Neuronal stem cell (in vitro differentiated cells): ENCODE measurements at regions not wholly inside any gene's neighbourhood (a gene's known extent, or its start where the extent isn't known, plus 50 kb on each side); places are given as distances from the start of the nearest gene placed in this dataset.

Experiments
- DNase-seq: peaks from one replicate; pipeline ENCODE4 v3.0.0-alpha.2; 2013; ENCODE audit warnings: low spot score
- H2AFZ ChIP-seq: one replicate; pipeline ENCODE4 v1.6.1; 2013; ENCODE audit warnings: mild to moderate bottlenecking, low read length, inconsistent platforms
- H2AK5ac ChIP-seq: 2 replicates; pipeline ENCODE4 v1.6.1; 2013; ENCODE audit warnings: low read depth, mild to moderate bottlenecking, inconsistent platforms, low read length, moderate library complexity, mixed read lengths
- H2BK120ac ChIP-seq: 2 replicates; pipeline ENCODE4 v1.6.1; 2013; ENCODE audit warnings: low read depth, mild to moderate bottlenecking, inconsistent platforms, low read length, moderate library complexity, mixed read lengths
- H2BK12ac ChIP-seq: one replicate; pipeline ENCODE4 v1.6.1; 2013; ENCODE audit warnings: low read length, inconsistent platforms
- H2BK15ac ChIP-seq: 2 replicates; pipeline ENCODE4 v1.6.1; 2013; ENCODE audit warnings: mild to moderate bottlenecking, low read length, inconsistent platforms, mixed read lengths
- H2BK5ac ChIP-seq: one replicate; pipeline ENCODE4 v1.6.1; 2013; ENCODE audit warnings: inconsistent platforms, mild to moderate bottlenecking, low read length, moderate library complexity
- H3K14ac ChIP-seq: one replicate; pipeline ENCODE4 v1.6.1; 2013; ENCODE audit warnings: low read length, inconsistent platforms
- H3K18ac ChIP-seq: 2 replicates; pipeline ENCODE4 v1.6.1; 2013; ENCODE audit warnings: low read length, inconsistent platforms
- H3K23ac ChIP-seq: 2 replicates; pipeline ENCODE4 v1.6.1; 2013; ENCODE audit warnings: low read depth, mild to moderate bottlenecking, mixed read lengths, low read length, inconsistent platforms; ENCODE audit not compliant: poor library complexity
- H3K27ac ChIP-seq: replicated peaks from 3 replicates; pipeline ENCODE4 v1.5.1; 2013; ENCODE audit warnings: low read length, inconsistent platforms
- H3K27me3 ChIP-seq, 3 experiments: 2 replicates each; pipeline ENCODE4 v1.6.1; 2013; ENCODE audit warnings: low read length in 3 of 3, mild to moderate bottlenecking in 2 of 3, inconsistent platforms in 1 of 3, low read depth in 1 of 3, mixed read lengths in 1 of 3, moderate library complexity in 1 of 3; ENCODE audit not compliant: control insufficient read depth in 3 of 3, insufficient read depth in 3 of 3
- H3K36me3 ChIP-seq, 2 donors: replicated peaks in 1 of 2; 2 replicates each; pipeline ENCODE4 v1.6.1; 2013; ENCODE audit warnings: low read length in 2 of 2; ENCODE audit not compliant: control insufficient read depth in 2 of 2, insufficient read depth in 2 of 2
- H3K4ac ChIP-seq: 2 replicates; pipeline ENCODE4 v1.6.1; 2013; ENCODE audit warnings: inconsistent platforms, mild to moderate bottlenecking, low read length, moderate library complexity
- H3K4me1 ChIP-seq, 2 donors: 1 replicate in 1 of 2; 2 replicates in 1 of 2; pipeline ENCODE4 v1.6.1; 2013; ENCODE audit warnings: low read length in 2 of 2, low read depth in 1 of 2; ENCODE audit not compliant: control insufficient read depth in 2 of 2, insufficient read depth in 1 of 2
- H3K4me2 ChIP-seq: one replicate; pipeline ENCODE4 v1.6.1; 2013; ENCODE audit warnings: mild to moderate bottlenecking, low read length, inconsistent platforms; ENCODE audit not compliant: insufficient read depth, poor library complexity, severe bottlenecking
- H3K4me3 ChIP-seq, 2 donors: 2 replicates each; pipeline ENCODE4 v1.5.1; 2013; ENCODE audit warnings: low read length in 2 of 2, mild to moderate bottlenecking in 2 of 2, inconsistent platforms in 1 of 2, moderate library complexity in 1 of 2
- H3K79me1 ChIP-seq: one replicate; pipeline ENCODE4 v1.6.1; 2013; ENCODE audit warnings: low read depth, mild to moderate bottlenecking, inconsistent platforms, low read length, moderate library complexity
- H3K9ac ChIP-seq: one replicate; pipeline ENCODE4 v1.6.1; 2013; ENCODE audit warnings: mild to moderate bottlenecking, low read depth, low read length, inconsistent platforms; ENCODE audit not compliant: poor library complexity
- H3K9me3 ChIP-seq, 2 donors: replicated peaks in 1 of 2; 2 replicates each; pipeline versions ENCODE3 to v1.6.1; 2013; ENCODE audit warnings: low read length in 2 of 2, mild to moderate bottlenecking in 2 of 2, inconsistent platforms in 1 of 2, low read depth in 1 of 2, mixed read lengths in 1 of 2, moderate library complexity in 1 of 2; ENCODE audit not compliant: control insufficient read depth in 2 of 2, insufficient read depth in 1 of 2
- H4K8ac ChIP-seq: one replicate; pipeline ENCODE4 v1.6.1; 2013; ENCODE audit warnings: low read depth, mild to moderate bottlenecking, inconsistent platforms, low read length, moderate library complexity
- H4K91ac ChIP-seq: one replicate; pipeline ENCODE4 v1.6.1; 2013; ENCODE audit warnings: low read length, low read depth, mild to moderate bottlenecking, inconsistent platforms; ENCODE audit not compliant: poor library complexity
- WGBS, 2 donors: extraction: QIAGEN DNeasy Blood & Tissue Kit; methylation state at CpG; one replicate each; pipeline ENCODE4 v1.1.7; 2013; ENCODE audit warnings: missing lambda C conversion rate in 2 of 2, mixed read lengths in 1 of 2; ENCODE audit not compliant: insufficient read length in 2 of 2, insufficient replicate concordance in 1 of 2; ENCODE audit errors: extremely low coverage in 2 of 2; 5-methylcytosine and 5-hydroxymethylcytosine counted together

GRCh38 chr4:123255971-123256370 lies 140.6 kb upstream of the SPRY1 start:
- no peak overlapping the region for H2AK5ac ChIP-seq

GRCh38 chr4:123256901-123257300 lies 139.7 kb upstream of the SPRY1 start:
- no peak overlapping the region for H2BK15ac ChIP-seq
- no peak overlapping the region for H3K4me2 ChIP-seq
- H3K23ac ChIP-seq = no peak overlapping the region
- no peak overlapping the region for H3K4me3 ChIP-seq
- H3K4ac ChIP-seq = no peak overlapping the region
- peaks cover 4 to 5% of the 10 kb centered on the region in 2 donors for H3K4me1 ChIP-seq
- no peak overlapping the region for H3K14ac ChIP-seq
- no CpG with 5 or more reads among the region's 4 CpGs for WGBS, 2 donors
- no peak for DNase-seq
- no peak overlapping the region for H3K9ac ChIP-seq
- H4K91ac ChIP-seq = no peak overlapping the region
- H3K27me3 ChIP-seq = no peaks in the 10 kb centered on the region
- H2BK5ac ChIP-seq = no peak overlapping the region
- no peak overlapping the region for H4K8ac ChIP-seq
- no peaks in the 10 kb centered on the region for H3K79me1 ChIP-seq
- no peak overlapping the region for H3K18ac ChIP-seq
- no peak overlapping the region for H2AFZ ChIP-seq
- H3K36me3 ChIP-seq = peaks cover 0 to 19% of the 10 kb centered on the region in 2 donors
- no peak overlapping the region for H2AK5ac ChIP-seq
- no peak overlapping the region for H2BK120ac ChIP-seq
- no peak overlapping the region for H2BK12ac ChIP-seq
- H3K27ac ChIP-seq = no peak overlapping the region
- no peaks in the 10 kb centered on the region for H3K9me3 ChIP-seq

More at GRCh38 chr4:123255971-123256370, 140.6 kb upstream of the SPRY1 start:
- Histone ChIP-seq H3K36me3 (peaks cover 0 to 19% of the 10 kb centered on the region in 2 donors), H2BK15ac (no peak overlapping the region), H4K8ac (no peak overlapping the region), H3K4me3 (no peak overlapping the region), H2BK5ac (no peak overlapping the region), H3K23ac (no peak overlapping the region), H3K4me1 (peaks cover 4 to 5% of the 10 kb centered on the region in 2 donors), H3K4ac (no peak overlapping the region), H2BK12ac (no peak overlapping the region), H2AFZ (no peak overlapping the region), H3K14ac (no peak overlapping the region), H3K27ac (no peak overlapping the region), H4K91ac (no peak overlapping the region), H3K79me1 (no peaks in the 10 kb centered on the region), H3K4me2 (no peak overlapping the region), H2BK120ac (no peak overlapping the region), H3K9me3 (no peaks in the 10 kb centered on the region), H3K27me3 (no peaks in the 10 kb centered on the region), H3K9ac (no peak overlapping the region), H3K18ac (no peak overlapping the region)
- WGBS, 2 donors = no CpG with 5 or more reads among the region's 6 CpGs
- DNase-seq = no peak

GRCh38 chr4:123257591-123257990 lies 139.0 kb upstream of the SPRY1 start:
- H3K36me3 ChIP-seq = peaks cover 0 to 19% of the 10 kb centered on the region in 2 donors
- H4K8ac ChIP-seq = no peak overlapping the region
- H3K27ac ChIP-seq = no peak overlapping the region
- no peak overlapping the region for H2BK12ac ChIP-seq
- no peak overlapping the region for H2BK120ac ChIP-seq
- H2AK5ac ChIP-seq = no peak overlapping the region
- no peak overlapping the region for H4K91ac ChIP-seq
- no peak overlapping the region for H2BK15ac ChIP-seq
- no peak overlapping the region for H3K14ac ChIP-seq
- no peak overlapping the region for H3K23ac ChIP-seq
- H2BK5ac ChIP-seq = no peak overlapping the region
- peaks cover 4 to 5% of the 10 kb centered on the region in 2 donors for H3K4me1 ChIP-seq
- no peaks in the 10 kb centered on the region for H3K9me3 ChIP-seq
- H3K4ac ChIP-seq = no peak overlapping the region
- DNase-seq = no peak
- H3K79me1 ChIP-seq = no peaks in the 10 kb centered on the region
- no peak overlapping the region for H2AFZ ChIP-seq
- WGBS, 2 donors = no CpG with 5 or more reads among the region's 4 CpGs
- no peak overlapping the region for H3K18ac ChIP-seq
- H3K4me3 ChIP-seq = no peak overlapping the region
- H3K4me2 ChIP-seq = no peak overlapping the region
- H3K9ac ChIP-seq = no peak overlapping the region
- H3K27me3 ChIP-seq = no peaks in the 10 kb centered on the region

GRCh38 chr4:123259676-123260646 lies 136.6 kb upstream of the SPRY1 start:
- Histone ChIP-seq H3K9ac (no peak overlapping the region), H3K27ac (no peak overlapping the region), H3K9me3 (no peaks in the 10 kb centered on the region), H2AFZ (no peak overlapping the region), H2BK15ac (no peak overlapping the region), H2BK120ac (no peak overlapping the region), H2BK5ac (no peak overlapping the region), H2BK12ac (no peak overlapping the region), H3K4me2 (no peak overlapping the region), H3K4ac (no peak overlapping the region), H2AK5ac (no peak overlapping the region), H3K14ac (no peak overlapping the region), H4K8ac (no peak overlapping the region), H3K79me1 (no peaks in the 10 kb centered on the region), H3K23ac (no peak overlapping the region), H3K18ac (no peak overlapping the region), H3K4me1 (peaks cover 4 to 5% of the 10 kb centered on the region in 2 donors), H3K27me3 (no peaks in the 10 kb centered on the region), H3K4me3 (no peak overlapping the region), H3K36me3 (peaks cover 0 to 19% of the 10 kb centered on the region in 2 donors), H4K91ac (no peak overlapping the region)
- no CpG with 5 or more reads among the region's 2 CpGs for WGBS, 2 donors
- no peak for DNase-seq
